Right lobe of liver (tissue), 4 donors: ENCODE measurements at regions not wholly inside any gene's neighbourhood (a gene's known extent, or its start where the extent isn't known, plus 50 kb on each side); places are given as distances from the start of the nearest gene placed in this dataset.

Experiments used
- CTCF ChIP-seq, 4 donors: fragments of 200-600 bp in 3 of 4; fragments of 450-650 bp in 1 of 4; IDR thresholded peaks; one replicate each; pipeline versions ENCODE4 v1.5.1 to v1.8.0; 2016 to 2022; ENCODE audit warnings: antibody characterized with exemption in 4 of 4, mild to moderate bottlenecking in 2 of 4
- POLR2A ChIP-seq: fragments of 450-650 bp; IDR thresholded peaks from one replicate; pipeline ENCODE4 v1.6.1; 2017; ENCODE audit warnings: antibody characterized with exemption, mild to moderate bottlenecking
- donor health status: DM: no; HTN: no; CAD: no.
- donor health status: DM: no; HTN: no; CAD: no.
- donor health status: DM: no; HTN: yes; CAD: no.

GRCh38 chr2:107322416-107322815 lies 436.4 kb upstream of the ST6GAL2 start:
- TF ChIP-seq POLR2A = no peak
- no peak for TF ChIP-seq CTCF (IDR thresholded peaks at IDR 0.05)
